ENCODE measurements at regions not wholly inside any gene's neighbourhood (a gene's known extent, or its start where the extent isn't known, plus 50 kb on each side); places are given as distances from the start of the nearest gene placed in this dataset.

DNA sequence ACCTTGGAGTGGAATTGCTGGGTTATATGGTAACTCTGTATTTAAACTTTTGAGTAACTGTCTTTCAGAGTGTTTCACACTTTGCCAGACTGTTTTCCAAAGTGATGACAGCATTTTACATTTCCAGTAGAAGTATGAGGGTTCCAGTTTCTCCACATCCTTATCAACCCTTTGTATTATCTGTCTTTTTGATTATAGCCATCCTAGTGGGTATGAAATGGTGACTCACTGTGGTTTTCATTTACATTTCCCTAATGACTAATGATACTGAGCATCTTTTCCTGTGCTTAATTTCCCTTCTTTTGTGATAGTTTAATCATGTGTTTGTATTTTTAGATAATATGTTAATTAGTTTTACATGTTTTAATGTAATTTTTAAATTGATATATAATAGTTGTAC lies 138.1 kb upstream of the DAZL start:
- TF ChIP-seq POLR2A (IDR thresholded peaks at IDR 0.05; ENCODE audit: low read length) (no peak), GATA1 (IDR thresholded peaks at IDR 0.05; ENCODE audit: low read depth, low read length) (no peak)

Data from erythroblast (primary cell).